H1 (cell line): ENCODE measurements at regions not wholly inside any gene's neighbourhood (a gene's known extent, or its start where the extent isn't known, plus 50 kb on each side); places are given as distances from the start of the nearest gene placed in this dataset.

Experiments used
- CTCF ChIA-PET: fragments of 300-600 bp; sonication (Branson Sonifier 250); formaldehyde crosslinking; loops from one replicate; lab custom pipeline; 2021; ENCODE audit not compliant: partially characterized antibody; lab: Charles Lee
- POLR2A ChIA-PET: fragments of 300-600 bp; sonication (Branson Sonifier 250); formaldehyde crosslinking; loops from one replicate; lab custom pipeline; 2021; ENCODE audit warnings: inconsistent platforms; ENCODE audit not compliant: partially characterized antibody; lab: Charles Lee
- DNase-seq, 2 experiments: peaks; one replicate each; pipeline versions ENCODE4 v3.0.0 to v3.0.0-alpha.2; 2010 to 2022; ENCODE audit warnings: low spot score in 2 of 2, low read depth in 1 of 2, mixed read lengths in 1 of 2
- FAIRE-seq: peaks from 2 replicates; lab custom pipeline; 2011; peaks lifted over from hg19 to GRCh38; lab: Jason Lieb, UNC
- H2AFZ ChIP-seq: 2 replicates; pipeline ENCODE4 v1.8.1; 2012; ENCODE audit warnings: low read length, inconsistent platforms
- H2AK5ac ChIP-seq: 2 replicates; pipeline ENCODE4 v1.6.1; 2013; ENCODE audit warnings: low read depth, low read length
- H2BK120ac ChIP-seq: replicated peaks from 2 replicates; pipeline ENCODE3; 2013; ENCODE audit warnings: low read depth, low read length, inconsistent platforms
- H2BK12ac ChIP-seq: 2 replicates; pipeline ENCODE4 v1.6.1; 2013; ENCODE audit warnings: low read depth, low read length
- H2BK15ac ChIP-seq: 2 replicates; pipeline ENCODE4 v1.6.1; 2013; ENCODE audit warnings: low read length
- H2BK20ac ChIP-seq: 2 replicates; pipeline ENCODE4 v1.6.1; 2013; ENCODE audit warnings: low read length
- H2BK5ac ChIP-seq: 2 replicates; pipeline ENCODE4 v1.6.1; 2013; ENCODE audit warnings: low read depth, low read length
- H3K14ac ChIP-seq: 2 replicates; pipeline ENCODE4 v1.6.1; 2013; ENCODE audit warnings: inconsistent platforms; ENCODE audit not compliant: insufficient read length
- H3K18ac ChIP-seq: 2 replicates; pipeline ENCODE4 v1.6.1; 2013; ENCODE audit warnings: low read length; ENCODE audit errors: extremely low read depth
- H3K23ac ChIP-seq: 2 replicates; pipeline ENCODE4 v1.6.1; 2013; ENCODE audit warnings: inconsistent platforms; ENCODE audit not compliant: insufficient read length
- H3K23me2 ChIP-seq: 2 replicates; pipeline ENCODE4 v1.6.1; 2013; ENCODE audit warnings: low read depth, low read length
- H3K27ac ChIP-seq: 2 replicates; pipeline ENCODE4 v1.6.1; 2011; ENCODE audit warnings: low read depth, low read length, inconsistent platforms
- H3K27me3 ChIP-seq, 4 experiments: replicated peaks in 1 of 4; 1 replicate in 1 of 4; 2 replicates in 3 of 4; pipeline versions ENCODE4 v1.6.1 to v1.8.1; 2011 to 2013; ENCODE audit warnings: low read length in 3 of 4, mild to moderate bottlenecking in 3 of 4, inconsistent platforms in 2 of 4, mixed read lengths in 2 of 4, moderate library complexity in 1 of 4; ENCODE audit not compliant: control insufficient read depth in 3 of 4, insufficient read depth in 3 of 4; ENCODE audit errors: extremely low read depth in 1 of 4
- H3K36me3 ChIP-seq, 4 experiments: 2 replicates each; pipeline versions ENCODE4 v1.6.1 to v1.8.1; 2011 to 2013; ENCODE audit warnings: mild to moderate bottlenecking in 4 of 4, low read length in 3 of 4, moderate library complexity in 2 of 4, control low read depth in 1 of 4, inconsistent platforms in 1 of 4; ENCODE audit not compliant: insufficient read depth in 4 of 4, control insufficient read depth in 2 of 4
- H3K4ac ChIP-seq: replicated peaks from 2 replicates; pipeline ENCODE3; 2013; ENCODE audit warnings: low read length, low read depth, mixed read lengths, inconsistent platforms; ENCODE audit not compliant: insufficient read length
- H3K4me1 ChIP-seq, 4 experiments: replicated peaks in 1 of 4; 1 replicate in 1 of 4; 2 replicates in 3 of 4; pipeline versions ENCODE4 v1.6.1 to v1.8.1; 2011 to 2013; ENCODE audit warnings: low read length in 3 of 4, inconsistent platforms in 2 of 4, mixed read lengths in 1 of 4; ENCODE audit not compliant: insufficient read depth in 4 of 4, control insufficient read depth in 3 of 4
- H3K4me2 ChIP-seq, 2 experiments: 2 replicates each; pipeline versions ENCODE4 v1.6.1 to v1.8.1; 2011 to 2013; ENCODE audit warnings: low read depth in 2 of 2, low read length in 2 of 2, control low read depth in 1 of 2, inconsistent platforms in 1 of 2, mild to moderate bottlenecking in 1 of 2; ENCODE audit not compliant: insufficient read depth in 1 of 2
- H3K4me3 ChIP-seq, 4 experiments: fragments of 200-600, 300-600 bp in 1 of 4; sonication (generic), shearing (Covaris generic), sonication (Bioruptor Twin) in 1 of 4; 2 replicates each; pipeline versions ENCODE4 v1.5.1 to v1.8.1; 2011 to 2016; ENCODE audit warnings: low read length in 4 of 4, low read depth in 3 of 4, control low read depth in 2 of 4, inconsistent platforms in 2 of 4, mild to moderate bottlenecking in 2 of 4, mixed read lengths in 1 of 4, moderate library complexity in 1 of 4; ENCODE audit not compliant: insufficient read depth in 2 of 4; ENCODE audit errors: extremely low read depth in 1 of 4
- H3K56ac ChIP-seq: replicated peaks from 2 replicates; pipeline ENCODE3; 2013; ENCODE audit warnings: low read depth, mild to moderate bottlenecking, mixed read lengths, low read length, inconsistent platforms; ENCODE audit not compliant: insufficient read length
- H3K79me1 ChIP-seq: 2 replicates; pipeline ENCODE4 v1.6.1; 2013; ENCODE audit warnings: low read depth, low read length, control low read depth
- H3K79me2 ChIP-seq, 2 experiments: 2 replicates each; pipeline versions ENCODE4 v1.6.1 to v1.8.1; 2012 to 2013; ENCODE audit warnings: low read length in 2 of 2, mild to moderate bottlenecking in 2 of 2, inconsistent platforms in 1 of 2; ENCODE audit not compliant: insufficient read depth in 2 of 2, control insufficient read depth in 1 of 2
- H3K9ac ChIP-seq, 4 experiments: replicated peaks in 1 of 4; 1 replicate in 1 of 4; 2 replicates in 3 of 4; pipeline versions ENCODE4 v1.6.1 to v1.8.1; 2011 to 2013; ENCODE audit warnings: low read depth in 3 of 4, low read length in 3 of 4, control low read depth in 2 of 4, mild to moderate bottlenecking in 2 of 4, moderate library complexity in 2 of 4, inconsistent platforms in 1 of 4; ENCODE audit errors: extremely low read depth in 1 of 4
- H3K9me3 ChIP-seq, 2 experiments: 2 replicates each; pipeline versions ENCODE4 v1.6.1 to v1.8.1; 2012 to 2013; ENCODE audit warnings: mild to moderate bottlenecking in 2 of 2, moderate library complexity in 2 of 2, control low read depth in 1 of 2, inconsistent platforms in 1 of 2, low read depth in 1 of 2, low read length in 1 of 2, mixed read lengths in 1 of 2; ENCODE audit not compliant: insufficient read depth in 2 of 2
- H4K20me1 ChIP-seq, 2 experiments: replicated peaks in 1 of 2; 2 replicates each; pipeline versions ENCODE3 to v1.8.1; 2011 to 2013; ENCODE audit warnings: inconsistent platforms in 2 of 2, low read length in 2 of 2, mild to moderate bottlenecking in 1 of 2; ENCODE audit not compliant: insufficient read depth in 2 of 2, control insufficient read depth in 1 of 2
- H4K5ac ChIP-seq: 2 replicates; pipeline ENCODE4 v1.6.1; 2013; ENCODE audit warnings: low read length, low read depth, mixed read lengths, inconsistent platforms; ENCODE audit not compliant: insufficient read length
- H4K8ac ChIP-seq: 2 replicates; pipeline ENCODE4 v1.8.0; 2013; ENCODE audit warnings: mild to moderate bottlenecking, moderate library complexity, low read length, inconsistent platforms; ENCODE audit not compliant: insufficient read depth; ENCODE audit errors: extremely low read depth
- H4K91ac ChIP-seq: replicated peaks from 2 replicates; pipeline ENCODE3; 2013; ENCODE audit warnings: low read length, mixed read lengths, inconsistent platforms; ENCODE audit not compliant: insufficient read length
- CBX8 ChIP-seq: fragments of 300-800, 300-1000 bp; sonication (generic); IDR thresholded peaks from 2 replicates; pipeline ENCODE4 v1.7.1; 2016; ENCODE audit warnings: low read depth, low read length, borderline replicate concordance
- CHD2 ChIP-seq: IDR thresholded peaks from 2 replicates; pipeline ENCODE4 v1.6.1; 2012; ENCODE audit warnings: low read length, improper control_type of control experiment
- EZH2 ChIP-seq: fragments of 200-600 bp; sonication (generic); IDR thresholded peaks from 2 replicates; pipeline ENCODE4 v1.7.1; 2012; ENCODE audit warnings: low read depth, mild to moderate bottlenecking, moderate library complexity, low read length, inconsistent platforms; ENCODE audit not compliant: severe bottlenecking
- FOSL1 ChIP-seq: IDR thresholded peaks from 2 replicates; pipeline ENCODE4 v1.6.1; 2011; ENCODE audit warnings: mild to moderate bottlenecking, low read depth, low read length, moderate library complexity; ENCODE audit not compliant: insufficient read depth
- GABPA ChIP-seq: IDR thresholded peaks from 2 replicates; pipeline ENCODE4 v1.6.1; 2011; ENCODE audit warnings: mild to moderate bottlenecking, low read length, moderate library complexity, borderline replicate concordance; ENCODE audit not compliant: insufficient read depth
- POLR2AphosphoS5 ChIP-seq: IDR thresholded peaks from 2 replicates; pipeline ENCODE4 v1.6.1; 2011; ENCODE audit warnings: low read depth, low read length
- POU5F1 ChIP-seq: IDR thresholded peaks from 2 replicates; pipeline ENCODE4 v1.6.1; 2011; ENCODE audit warnings: low read depth, mild to moderate bottlenecking, low read length, moderate library complexity
- SAP30 ChIP-seq: fragments of 300-600 bp; sonication (generic); IDR thresholded peaks from 2 replicates; pipeline ENCODE4 v1.7.1; 2012; ENCODE audit warnings: low read length, moderate library complexity, mild to moderate bottlenecking, inconsistent platforms; ENCODE audit not compliant: insufficient read depth, insufficient replicate concordance
- SIN3A ChIP-seq, 2 experiments: IDR thresholded peaks in 1 of 2; conservative IDR thresholded peaks in 1 of 2; 2 replicates each; pipeline ENCODE4 v1.6.1; 2011 to 2012; ENCODE audit warnings: low read length in 2 of 2, improper control_type of control experiment in 1 of 2, low read depth in 1 of 2, mild to moderate bottlenecking in 1 of 2
- WGBS, 2 experiments: shearing (Covaris generic) in 1 of 2; methylation state at CpG; one replicate each; pipeline versions ENCODE4 v1.1.6 to v1.1.7; 2013 to 2015; ENCODE audit warnings: low lambda C conversion rate in 2 of 2, mixed read lengths in 2 of 2, inconsistent platforms in 1 of 2, low coverage in 1 of 2, missing lambda C conversion rate in 1 of 2; ENCODE audit not compliant: insufficient replicate concordance in 2 of 2, insufficient coverage in 1 of 2, insufficient read length in 1 of 2; ENCODE audit errors: extremely low coverage in 1 of 2, missing lambda C conversion rate in 1 of 2; 5-methylcytosine and 5-hydroxymethylcytosine counted together
- TF ChIP-seq, protein P1 (sequence below): IDR thresholded peaks from 2 replicates; pipeline ENCODE4 v1.6.1; 2012; ENCODE audit warnings: low read length, inconsistent platforms

DNA sequence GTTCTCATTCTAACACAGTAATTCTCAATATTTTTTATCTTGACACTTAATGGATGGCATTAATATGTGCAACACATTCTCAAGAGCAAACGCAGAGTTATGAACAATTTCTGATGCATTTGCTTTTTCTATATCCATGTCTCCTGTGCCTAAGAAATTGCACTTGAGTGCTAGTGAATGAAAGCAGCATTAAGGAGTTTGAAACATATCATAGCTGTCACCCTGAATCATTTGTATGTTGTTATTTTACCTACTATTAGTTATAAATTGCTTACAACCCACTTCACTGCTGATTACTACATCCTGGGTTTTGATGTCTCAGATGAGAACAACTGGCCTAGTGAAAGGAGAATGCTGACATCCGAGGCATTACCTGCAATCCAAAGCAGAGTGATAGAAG lies 387.3 kb downstream of the RASEF start:
- ChIA-PET CTCF (interaction anchor here (0.7 to 1.9 kb wide), 2 partner anchors 10 to 270 kb away, joined by 3 to 4 read pairs; no protein-coding TSS in a partner anchor), POLR2A (no interaction called here)
- Histone ChIP-seq H4K5ac (no peak overlapping the region), H3K9me3 (no peaks in the 10 kb centered on the region), H2BK15ac (no peak overlapping the region), H3K56ac (no peak overlapping the region), H3K4me3 (no peak overlapping the region), H3K79me1 (no peaks in the 10 kb centered on the region), H3K23ac (no peak overlapping the region), H4K91ac (no peak overlapping the region), H3K79me2 (no peaks in the 10 kb centered on the region), H3K23me2 (no peaks in the 10 kb centered on the region), H2BK12ac (no peak overlapping the region), H3K18ac (no peak overlapping the region), H2BK20ac (no peak overlapping the region), H3K4ac (no peak overlapping the region), H4K20me1 (no peaks in the 10 kb centered on the region), H3K14ac (no peak overlapping the region), H2AFZ (no peak overlapping the region), H3K27me3 (no peaks in the 10 kb centered on the region), H3K36me3 (no peaks in the 10 kb centered on the region), H3K4me2 (no peak overlapping the region), H2BK5ac (no peak overlapping the region), H4K8ac (no peak overlapping the region), H2BK120ac (no peak overlapping the region), H3K4me1 (no peaks in the 10 kb centered on the region; a peak in 1 of 7 replicates), H2AK5ac (no peak overlapping the region), H3K27ac (no peak overlapping the region), H3K9ac (no peak overlapping the region)
- DNase-seq (no peak), FAIRE-seq (no peak)
- WGBS, 2 experiments, result 84% methylated on average over 2 of the region's 2 CpGs; no CpG with 5 or more reads in 1 of the 2 experiments
- no peak for TF ChIP-seq SAP30
- TF ChIP-seq SIN3A (conservative IDR thresholded peaks at IDR 0.05 in 1 of 2, IDR thresholded peaks at IDR 0.05 in 1 of 2; ENCODE audit: low read depth in 1 of 2, low read length in 2 of 2), result no peak
- TF ChIP-seq GABPA, result no peak
- no peak for TF ChIP-seq FOSL1
- no peak for TF ChIP-seq CHD2
- no peak for TF ChIP-seq POU5F1
- TF ChIP-seq CBX8, result no peak
- no peak for TF ChIP-seq POLR2AphosphoS5
- TF ChIP-seq, protein P1, sequence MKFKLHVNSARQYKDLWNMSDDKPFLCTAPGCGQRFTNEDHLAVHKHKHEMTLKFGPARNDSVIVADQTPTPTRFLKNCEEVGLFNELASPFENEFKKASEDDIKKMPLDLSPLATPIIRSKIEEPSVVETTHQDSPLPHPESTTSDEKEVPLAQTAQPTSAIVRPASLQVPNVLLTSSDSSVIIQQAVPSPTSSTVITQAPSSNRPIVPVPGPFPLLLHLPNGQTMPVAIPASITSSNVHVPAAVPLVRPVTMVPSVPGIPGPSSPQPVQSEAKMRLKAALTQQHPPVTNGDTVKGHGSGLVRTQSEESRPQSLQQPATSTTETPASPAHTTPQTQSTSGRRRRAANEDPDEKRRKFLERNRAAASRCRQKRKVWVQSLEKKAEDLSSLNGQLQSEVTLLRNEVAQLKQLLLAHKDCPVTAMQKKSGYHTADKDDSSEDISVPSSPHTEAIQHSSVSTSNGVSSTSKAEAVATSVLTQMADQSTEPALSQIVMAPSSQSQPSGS, result no peak
- no peak for TF ChIP-seq EZH2
